ENCODE measurements at regions not wholly inside any gene's neighbourhood (a gene's known extent, or its start where the extent isn't known, plus 50 kb on each side); places are given as distances from the start of the nearest gene placed in this dataset.

DNA sequence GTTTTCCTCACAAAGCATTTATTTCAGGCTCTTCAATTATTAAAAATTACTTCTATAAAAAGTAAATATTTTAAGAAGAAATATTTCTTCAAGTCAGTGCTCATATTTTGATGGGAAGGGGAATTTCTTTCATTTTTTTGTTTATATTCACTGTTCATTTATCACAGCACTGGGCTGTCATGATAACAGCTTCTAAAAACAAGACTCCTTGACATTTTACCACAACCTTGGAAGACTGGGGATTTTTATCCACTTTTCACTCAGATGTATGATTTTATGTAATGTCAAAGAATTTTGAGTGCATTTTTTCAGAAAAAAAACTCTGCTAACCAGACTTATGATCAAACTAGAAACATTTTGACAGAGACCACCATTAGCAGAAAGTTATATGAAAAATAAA lies 149.7 kb downstream of the PHLDA1 start:
- TF ChIP-seq EGR1 (IDR thresholded peaks at IDR 0.05), result no peak
- no peak for TF ChIP-seq FOXM1 (IDR thresholded peaks at IDR 0.05; ENCODE audit: borderline replicate concordance, low read depth)
- TF ChIP-seq NFIC (IDR thresholded peaks at IDR 0.05), result no peak
- no peak for TF ChIP-seq TEAD4 (IDR thresholded peaks at IDR 0.05)
- no peak for TF ChIP-seq TAF1 (IDR thresholded peaks at IDR 0.05; ENCODE audit: low read depth)
- TF ChIP-seq EP300 (IDR thresholded peaks at IDR 0.05; ENCODE audit: borderline replicate concordance), result no peak
- TF ChIP-seq YY1 (IDR thresholded peaks at IDR 0.05; ENCODE audit: low read depth), result no peak
- TF ChIP-seq USF1 (IDR thresholded peaks at IDR 0.05), result no peak
- no peak for TF ChIP-seq REST (IDR thresholded peaks at IDR 0.05; ENCODE audit: low read depth)
- no peak for TF ChIP-seq TCF12 (IDR thresholded peaks at IDR 0.05; ENCODE audit: low read depth)
- TF ChIP-seq ZBTB7A (IDR thresholded peaks at IDR 0.05; ENCODE audit: low read depth), result no peak
- TF ChIP-seq CEBPB (IDR thresholded peaks at IDR 0.05), result no peak
- no peak for TF ChIP-seq CREB1 (IDR thresholded peaks at IDR 0.05; ENCODE audit: low read depth)
- no peak for TF ChIP-seq MAX (IDR thresholded peaks at IDR 0.05)
- TF ChIP-seq RAD21 (IDR thresholded peaks at IDR 0.05; ENCODE audit: low read depth), result no peak

GRCh38 chr12:75877763-75878621 lies 153.6 kb downstream of the PHLDA1 start:
- TF ChIP-seq EP300 (IDR thresholded peaks at IDR 0.05; ENCODE audit: borderline replicate concordance) (no peak), MAX (IDR thresholded peaks at IDR 0.05) (no peak), CREB1 (IDR thresholded peaks at IDR 0.05; ENCODE audit: low read depth) (no peak), EGR1 (IDR thresholded peaks at IDR 0.05) (no peak), NFIC (IDR thresholded peaks at IDR 0.05) (no peak), TEAD4 (IDR thresholded peaks at IDR 0.05) (no peak), RAD21 (IDR thresholded peaks at IDR 0.05; ENCODE audit: low read depth) (no peak), FOXM1 (IDR thresholded peaks at IDR 0.05; ENCODE audit: borderline replicate concordance, low read depth) (no peak), TCF12 (IDR thresholded peaks at IDR 0.05; ENCODE audit: low read depth) (no peak), TAF1 (IDR thresholded peaks at IDR 0.05; ENCODE audit: low read depth) (no peak), ZBTB7A (IDR thresholded peaks at IDR 0.05; ENCODE audit: low read depth) (no peak), REST (IDR thresholded peaks at IDR 0.05; ENCODE audit: low read depth) (no peak), USF1 (IDR thresholded peaks at IDR 0.05) (no peak)

- TF ChIP-seq ZBTB7A (IDR thresholded peaks at IDR 0.05; ENCODE audit: low read depth) (no peak), USF1 (IDR thresholded peaks at IDR 0.05) (no peak), EP300 (IDR thresholded peaks at IDR 0.05; ENCODE audit: borderline replicate concordance) (no peak), FOXM1 (IDR thresholded peaks at IDR 0.05; ENCODE audit: borderline replicate concordance, low read depth) (no peak), TEAD4 (IDR thresholded peaks at IDR 0.05) (no peak)
Observed at GRCh38 chr12:75876832-75877762, 154.5 kb downstream of the PHLDA1 start.

DNA sequence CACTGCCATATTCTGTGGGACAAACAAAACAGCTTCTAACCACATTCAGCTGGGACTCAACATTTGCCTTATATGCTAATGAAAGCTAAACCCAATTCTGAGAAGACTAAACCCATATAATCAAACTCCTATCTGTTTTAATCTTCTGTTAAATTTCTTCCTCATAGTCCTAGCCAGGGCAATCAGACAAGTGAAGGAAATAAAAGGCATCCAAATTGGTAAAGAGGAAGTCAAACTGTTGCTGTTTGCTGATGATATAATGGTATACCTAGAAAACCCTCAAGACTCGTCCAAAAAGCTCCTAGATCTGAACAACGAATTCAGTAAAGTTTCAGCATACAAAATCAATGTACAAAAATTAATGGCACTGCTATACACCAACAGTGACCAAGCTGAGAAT lies 157.1 kb downstream of the PHLDA1 start:
- TF ChIP-seq YY1 (IDR thresholded peaks at IDR 0.05; ENCODE audit: low read depth) (no peak), REST (IDR thresholded peaks at IDR 0.05; ENCODE audit: low read depth) (no peak), FOXM1 (IDR thresholded peaks at IDR 0.05; ENCODE audit: borderline replicate concordance, low read depth) (no peak), CEBPB (IDR thresholded peaks at IDR 0.05) (no peak), RAD21 (IDR thresholded peaks at IDR 0.05; ENCODE audit: low read depth) (no peak), ZBTB7A (IDR thresholded peaks at IDR 0.05; ENCODE audit: low read depth) (no peak), NFIC (IDR thresholded peaks at IDR 0.05) (no peak), TEAD4 (IDR thresholded peaks at IDR 0.05) (no peak), USF1 (IDR thresholded peaks at IDR 0.05) (no peak), CREB1 (IDR thresholded peaks at IDR 0.05; ENCODE audit: low read depth) (no peak), TCF12 (IDR thresholded peaks at IDR 0.05; ENCODE audit: low read depth) (no peak), TAF1 (IDR thresholded peaks at IDR 0.05; ENCODE audit: low read depth) (no peak)

Measured in Ishikawa (cell line).